Nephron (organoid): ENCODE measurements at regions not wholly inside any gene's neighbourhood (a gene's known extent, or its start where the extent isn't known, plus 50 kb on each side); places are given as distances from the start of the nearest gene placed in this dataset.
A peak's percentile ranks its signal among the peaks of the same experiment; 100 is the strongest.

Experiments used
- H3K27ac Mint-ChIP-seq, 3 experiments: 2 replicates each; pipeline ENCODE4 v1.8.0; 2020; ENCODE audit warnings: mixed read lengths in 3 of 3, mild to moderate bottlenecking in 2 of 3, moderate library complexity in 1 of 3
- H3K27me3 Mint-ChIP-seq: 2 replicates; pipeline ENCODE4 v1.8.0; 2021; ENCODE audit warnings: low read depth, mild to moderate bottlenecking, moderate library complexity, mixed read lengths
- H3K36me3 Mint-ChIP-seq: 2 replicates; pipeline ENCODE4 v1.8.0; 2020; ENCODE audit warnings: low read depth, mixed read lengths
- H3K4me1 Mint-ChIP-seq: 2 replicates; pipeline ENCODE4 v1.8.0; 2020; ENCODE audit warnings: mixed read lengths
- H3K4me3 Mint-ChIP-seq, 3 experiments: 2 replicates each; pipeline ENCODE4 v1.8.0; 2020; ENCODE audit warnings: mild to moderate bottlenecking in 3 of 3, mixed read lengths in 3 of 3, moderate library complexity in 2 of 3
- H3K9me3 Mint-ChIP-seq: 2 replicates; pipeline ENCODE4 v1.8.0; 2020; ENCODE audit warnings: mixed read lengths
- CTCF ChIP-seq, 3 experiments: fragments of 200-600 bp; sonication (generic); IDR thresholded peaks; one replicate each; pipeline ENCODE4 v1.5.0; 2021; ENCODE audit warnings: antibody characterized with exemption in 3 of 3; ENCODE audit not compliant: unreplicated experiment in 3 of 3

- Mint-ChIP-seq H3K27ac (peak overlapping the region in 1 of 3 experiments; percentile 67), H3K9me3 (no peaks in the 10 kb centered on the region), H3K4me3 (no peak overlapping the region), H3K27me3 (peaks cover 4% of the 10 kb centered on the region), H3K36me3 (peaks cover 28% of the 10 kb centered on the region), H3K4me1 (peaks cover 55% of the 10 kb centered on the region)
- no peak for TF ChIP-seq CTCF (IDR thresholded peaks at IDR 0.05; ENCODE audit: unreplicated experiment in 3 of 3)
Measured at GRCh38 chr12:124406043-124406442, 111.2 kb downstream of the RFLNA start.

- H3K4me1 Mint-ChIP-seq = peaks cover 54% of the 10 kb centered on the region
- peak overlapping the region; percentile 84 to 94 (median 90) for H3K27ac Mint-ChIP-seq
- no peak for TF ChIP-seq CTCF (IDR thresholded peaks at IDR 0.05; ENCODE audit: unreplicated experiment in 3 of 3)
- H3K9me3 Mint-ChIP-seq = no peaks in the 10 kb centered on the region
- no peak overlapping the region for H3K4me3 Mint-ChIP-seq
- H3K36me3 Mint-ChIP-seq = peaks cover 27% of the 10 kb centered on the region
- peaks cover 4% of the 10 kb centered on the region for H3K27me3 Mint-ChIP-seq
Measured at GRCh38 chr12:124405592-124405991, 110.7 kb downstream of the RFLNA start.

- Mint-ChIP-seq H3K36me3 (peaks cover 26% of the 10 kb centered on the region), H3K27ac (peak overlapping the region; percentile 84 to 94 (median 90)), H3K4me3 (peak overlapping the region in 2 of 3 experiments; percentile 32), H3K27me3 (peaks cover 4% of the 10 kb centered on the region), H3K4me1 (peaks cover 54% of the 10 kb centered on the region), H3K9me3 (no peaks in the 10 kb centered on the region)
- no peak for TF ChIP-seq CTCF (IDR thresholded peaks at IDR 0.05; ENCODE audit: unreplicated experiment in 3 of 3)
Measured at GRCh38 chr12:124405151-124405550, 110.3 kb downstream of the RFLNA start.

- Mint-ChIP-seq H3K36me3 (peaks cover 33% of the 10 kb centered on the region), H3K27ac (peak overlapping the region; percentile 31 to 90 (median 84)), H3K4me1 (peaks cover 60% of the 10 kb centered on the region), H3K27me3 (peaks cover 8% of the 10 kb centered on the region), H3K4me3 (no peak overlapping the region), H3K9me3 (no peaks in the 10 kb centered on the region)
- TF ChIP-seq CTCF (IDR thresholded peaks at IDR 0.05; ENCODE audit: unreplicated experiment in 3 of 3) = no peak
Measured at GRCh38 chr12:124404162-124404784, 109.4 kb downstream of the RFLNA start.

- TF ChIP-seq CTCF (IDR thresholded peaks at IDR 0.05; ENCODE audit: unreplicated experiment in 3 of 3) = no peak
- Mint-ChIP-seq H3K27me3 (peaks cover 6% of the 10 kb centered on the region), H3K36me3 (peaks cover 33% of the 10 kb centered on the region), H3K27ac (peak overlapping the region; percentile 74 to 94 (median 89)), H3K4me3 (peak overlapping the region in 2 of 3 experiments; percentile 55 to 59), H3K4me1 (peaks cover 69% of the 10 kb centered on the region), H3K9me3 (no peaks in the 10 kb centered on the region)
Measured at GRCh38 chr12:124403273-124403672, 108.4 kb downstream of the RFLNA start.
